Ovary (tissue), 7 donors: ENCODE measurements at regions not wholly inside any gene's neighbourhood (a gene's known extent, or its start where the extent isn't known, plus 50 kb on each side); places are given as distances from the start of the nearest gene placed in this dataset.

Source experiments
- DNase-seq, 5 donors: peaks; one replicate each; pipeline ENCODE4 v3.0.0-alpha.2; 2019 to 2020
- H3K27ac ChIP-seq, 2 donors: fragments of 200-600 bp; one replicate each; pipeline versions ENCODE4 v1.5.1 to v1.8.0; 2019 to 2022
- H3K27me3 ChIP-seq: fragments of 200-600 bp; one replicate; pipeline ENCODE4 v1.8.0; 2022
- H3K36me3 ChIP-seq: fragments of 200-600 bp; sonication (generic); one replicate; pipeline ENCODE4 v1.5.1; 2019
- H3K4me1 ChIP-seq: one replicate; pipeline ENCODE4 v1.8.1; 2013; ENCODE audit warnings: mild to moderate bottlenecking, moderate library complexity; ENCODE audit not compliant: insufficient read depth
- H3K4me3 ChIP-seq: fragments of 200-600 bp; sonication (generic); one replicate; pipeline ENCODE4 v1.5.1; 2017
- H3K9me3 ChIP-seq, 2 donors: fragments of 200-600 bp in 1 of 2; sonication (generic) in 1 of 2; one replicate each; pipeline versions ENCODE4 v1.5.1 to v1.8.1; 2013 to 2019; ENCODE audit warnings: mild to moderate bottlenecking in 1 of 2, moderate library complexity in 1 of 2
- CTCF ChIP-seq, 3 donors: fragments of 450-650 bp in 2 of 3; fragments of 200-600 bp in 1 of 3; IDR thresholded peaks; one replicate each; pipeline versions ENCODE4 v1.5.1 to v1.8.0; 2016 to 2022; ENCODE audit warnings: antibody characterized with exemption in 3 of 3, mild to moderate bottlenecking in 1 of 3
- EP300 ChIP-seq: sonication (generic); formaldehyde crosslinking; IDR thresholded peaks from one replicate; pipeline ENCODE4 v1.6.1; 2017; ENCODE audit warnings: antibody characterized with exemption
- POLR2A ChIP-seq: fragments of 450-650 bp; IDR thresholded peaks from one replicate; pipeline ENCODE4 v1.6.1; 2017; ENCODE audit warnings: antibody characterized with exemption, mild to moderate bottlenecking, moderate library complexity
- WGBS, 3 donors: extraction: QIAGEN DNeasy Blood & Tissue Kit in 1 of 3; methylation state at CpG; one replicate each; pipeline versions ENCODE4 v1.1.5 to v1.1.7; 2013 to 2017; 5-methylcytosine and 5-hydroxymethylcytosine counted together
- intact Hi-C, 4 donors: fragments of 100-400 bp; cut with DNase I; formaldehyde crosslinking; loops; one replicate each; pipeline versions ENCODE4 v1.11.0 to v1.15.1; 2022 to 2023
- donor health status: DM: no; HTN: no; CAD: no; lungs with moderate emphysema.
- donor health status: DM: no; HTN: no; CAD: no.
- donor health status: Bipolar disorder and iron deficiency.
- donor health status: DM: no; HTN: no; CAD: no.
- donor health status: DM: yes; HTN: yes; CAD: no.

GRCh38 chr20:50343125-50343489, 152.5 kb downstream of the CEBPB start:
- intact Hi-C loops = no loop called here
- TF ChIP-seq POLR2A (no peak), CTCF (IDR thresholded peaks at IDR 0.05) (no peak), EP300 (no peak)
- Histone ChIP-seq H3K27me3 (no peaks in the 10 kb centered on the region), H3K9me3 (no peaks in the 10 kb centered on the region), H3K4me3 (no peak overlapping the region), H3K36me3 (no peaks in the 10 kb centered on the region), H3K4me1 (peaks cover 8% of the 10 kb centered on the region), H3K27ac (no peak overlapping the region)
- DNase-seq = no peak
- WGBS, 3 donors = 79 to 95% (median 90%) methylated on average over 10 of the region's 10 CpGs

GRCh38 chr20:50343490-50344179, 153.0 kb downstream of the CEBPB start:
- no peak for TF ChIP-seq POLR2A
- no peak for TF ChIP-seq CTCF (IDR thresholded peaks at IDR 0.05)
- TF ChIP-seq EP300 = no peak
- Histone ChIP-seq H3K9me3 (no peaks in the 10 kb centered on the region), H3K4me1 (peaks cover 8% of the 10 kb centered on the region), H3K27ac (no peak overlapping the region), H3K4me3 (no peak overlapping the region), H3K27me3 (no peaks in the 10 kb centered on the region), H3K36me3 (no peaks in the 10 kb centered on the region)
- 86 to 88% (median 88%) methylated on average over 22 to 25 of the region's 25 CpGs for WGBS, 3 donors
- no peak for DNase-seq
- intact Hi-C loops = no loop called here

GRCh38 chr20:50344232-50345071, 153.8 kb downstream of the CEBPB start:
- WGBS, 3 donors = 86 to 87% (median 87%) methylated on average over 11 of the region's 11 CpGs
- DNase-seq = no peak
- intact Hi-C loops = no loop called here
- Histone ChIP-seq H3K4me1 (peaks cover 8% of the 10 kb centered on the region), H3K4me3 (no peak overlapping the region), H3K9me3 (no peaks in the 10 kb centered on the region), H3K27ac (no peak overlapping the region), H3K36me3 (no peaks in the 10 kb centered on the region), H3K27me3 (no peaks in the 10 kb centered on the region)
- TF ChIP-seq CTCF (IDR thresholded peaks at IDR 0.05) (no peak), EP300 (no peak), POLR2A (no peak)

- H3K9me3 ChIP-seq = no peaks in the 10 kb centered on the region
- WGBS, 3 donors = 73 to 82% (median 76%) methylated on average over 6 of the region's 6 CpGs
- TF ChIP-seq POLR2A (no peak), EP300 (no peak), CTCF (IDR thresholded peaks at IDR 0.05) (no peak)
- H3K27me3 ChIP-seq = no peaks in the 10 kb centered on the region
- DNase-seq = no peak
- H3K36me3 ChIP-seq = no peaks in the 10 kb centered on the region
- peaks cover 8% of the 10 kb centered on the region for H3K4me1 ChIP-seq
- intact Hi-C loops = no loop called here
- H3K27ac ChIP-seq = peak overlapping the region in 1 of 2 donors; percentile 18
- H3K4me3 ChIP-seq = no peak overlapping the region
These were observed 155.2 kb downstream of the CEBPB start for GRCh38 chr20:50345712-50346373.
